ENCODE measurements at regions not wholly inside any gene's neighbourhood (a gene's known extent, or its start where the extent isn't known, plus 50 kb on each side); places are given as distances from the start of the nearest gene placed in this dataset.

- no peaks in the 10 kb centered on the region for H4K20me1 ChIP-seq (ENCODE audit: insufficient read depth, low read length)
- H3K9ac ChIP-seq (ENCODE audit: insufficient read depth, low read depth, low read length), result no peak overlapping the region
- no peaks in the 10 kb centered on the region for H3K27me3 ChIP-seq (ENCODE audit: control insufficient read depth in 1 of 2, insufficient read depth in 2 of 2, low read length in 2 of 2)
- intact Hi-C loops (cut with micrococcal nuclease; ENCODE audit: unreplicated experiment) (no loop called here), in situ Hi-C loops (cut with HindIII; ENCODE audit: extremely low pct_ligation_motif_present, low pct_unique_long_range_greater_than_20kb) (no loop called here)
- ChIA-PET CTCF (ENCODE audit: low intra/inter-chr PET ratio, low total read pairs) (no interaction called here), POLR2A (no interaction called here)
- no peak overlapping the region for H3K27ac ChIP-seq (ENCODE audit: extremely low read length, insufficient read depth, low read length)
- H3K79me2 ChIP-seq (ENCODE audit: insufficient read depth, low read length), result no peaks in the 10 kb centered on the region
- DNase-seq (ENCODE audit: low spot score), result no peak
- no peaks in the 10 kb centered on the region for H3K4me1 ChIP-seq (ENCODE audit: insufficient read depth, low read length)
- TF ChIP-seq ZNF768 (CRISPR knock-in tag; IDR thresholded peaks at IDR 0.05), result peak; percentile 62; the same call in 1 of the 2 replicates
- no peak for TF ChIP-seq ZNF460 (CRISPR knock-in tag; IDR thresholded peaks at IDR 0.05; ENCODE audit: borderline replicate concordance)
- FAIRE-seq, result no peak
- WGBS (ENCODE audit: low lambda C conversion rate), result 73% methylated on average over 4 of the region's 4 CpGs
- no TSS peak for BruUV-seq (replicated peaks)
- no peak overlapping the region for H3K4me2 ChIP-seq (ENCODE audit: low read depth, low read length)
- peaks cover 49% of the 10 kb centered on the region for H3K9me3 ChIP-seq (ENCODE audit: low read length)
- H3K4me3 ChIP-seq (replicated peaks in 1 of 3; ENCODE audit: insufficient read depth in 1 of 3, low read depth in 2 of 3, low read length in 3 of 3), result no peak overlapping the region
- no peaks in the 10 kb centered on the region for H3K36me3 ChIP-seq (replicated peaks in 1 of 2; ENCODE audit: control insufficient read depth in 1 of 2, insufficient read depth in 2 of 2, low read length in 2 of 2)
- no peak for ATAC-seq
- no peak overlapping the region for H2AFZ ChIP-seq (ENCODE audit: low read length)
These were observed 373.0 kb upstream of the ZFP64 start for GRCh38 chr20:52564594-52564993.

- Histone ChIP-seq H3K27me3 (ENCODE audit: control insufficient read depth in 1 of 2, insufficient read depth in 2 of 2, low read length in 2 of 2) (no peaks in the 10 kb centered on the region), H3K4me3 (replicated peaks in 1 of 3; ENCODE audit: insufficient read depth in 1 of 3, low read depth in 2 of 3, low read length in 3 of 3) (no peak overlapping the region), H3K36me3 (replicated peaks in 1 of 2; ENCODE audit: control insufficient read depth in 1 of 2, insufficient read depth in 2 of 2, low read length in 2 of 2) (no peaks in the 10 kb centered on the region), H3K4me2 (ENCODE audit: low read depth, low read length) (no peak overlapping the region), H3K9ac (ENCODE audit: insufficient read depth, low read depth, low read length) (no peak overlapping the region), H3K27ac (ENCODE audit: extremely low read length, insufficient read depth, low read length) (no peak overlapping the region), H3K79me2 (ENCODE audit: insufficient read depth, low read length) (no peaks in the 10 kb centered on the region), H4K20me1 (ENCODE audit: insufficient read depth, low read length) (no peaks in the 10 kb centered on the region), H2AFZ (ENCODE audit: low read length) (no peak overlapping the region), H3K4me1 (ENCODE audit: insufficient read depth, low read length) (no peaks in the 10 kb centered on the region), H3K9me3 (ENCODE audit: low read length) (peaks cover 20% of the 10 kb centered on the region; the same call in 1 of the 2 replicates)
- in situ Hi-C loops (cut with HindIII; ENCODE audit: extremely low pct_ligation_motif_present, low pct_unique_long_range_greater_than_20kb) (no loop called here), intact Hi-C loops (cut with micrococcal nuclease; ENCODE audit: unreplicated experiment) (no loop called here)
- ATAC-seq (no peak), DNase-seq (ENCODE audit: low spot score) (no peak), FAIRE-seq (no peak)
- ChIA-PET POLR2A (no interaction called here), CTCF (ENCODE audit: low intra/inter-chr PET ratio, low total read pairs) (no interaction called here)
- TF ChIP-seq ZNF253 (CRISPR knock-in tag; IDR thresholded peaks at IDR 0.05; ENCODE audit: borderline replicate concordance), result no peak
- TF ChIP-seq ZNF564 (CRISPR knock-in tag; IDR thresholded peaks at IDR 0.05), result no peak
- no peak for TF ChIP-seq HMGA1 (CRISPR knock-in tag; conservative IDR thresholded peaks at IDR 0.05)
- TF ChIP-seq GMEB2 (CRISPR knock-in tag; IDR thresholded peaks at IDR 0.05; ENCODE audit: low read depth), result no peak
- no peak for TF ChIP-seq ZNF510 (CRISPR knock-in tag; IDR thresholded peaks at IDR 0.05; ENCODE audit: low read depth)
- TF ChIP-seq TFDP1 (CRISPR knock-in tag; IDR thresholded peaks at IDR 0.05; ENCODE audit: borderline replicate concordance), result no peak
- no peak for TF ChIP-seq MBNL3 (CRISPR knock-in tag; conservative IDR thresholded peaks at IDR 0.05)
- BruUV-seq (replicated peaks), result no TSS peak
- WGBS (ENCODE audit: low lambda C conversion rate), result 42% methylated on average over 12 of the region's 12 CpGs
These were observed 360.7 kb upstream of the ZFP64 start for GRCh38 chr20:52552181-52552872.
